Choroid plexus epithelial cell (primary cell): ENCODE measurements at regions not wholly inside any gene's neighbourhood (a gene's known extent, or its start where the extent isn't known, plus 50 kb on each side); places are given as distances from the start of the nearest gene placed in this dataset.

Experiments used
- DNase-seq: peaks from one replicate; pipeline ENCODE4 v3.0.0-alpha.2; 2010; ENCODE audit warnings: low read depth
- H3K4me3 ChIP-seq: 2 replicates; pipeline ENCODE4 v1.5.1; 2011; ENCODE audit warnings: low read depth, mild to moderate bottlenecking, control low read depth, low read length, moderate library complexity
- TF ChIP-seq, protein P1 (sequence below): conservative IDR thresholded peaks from 2 replicates; pipeline ENCODE4 v1.5.1; 2011; ENCODE audit warnings: low read depth, mild to moderate bottlenecking, control low read depth, inconsistent platforms, low read length, moderate library complexity

DNA sequence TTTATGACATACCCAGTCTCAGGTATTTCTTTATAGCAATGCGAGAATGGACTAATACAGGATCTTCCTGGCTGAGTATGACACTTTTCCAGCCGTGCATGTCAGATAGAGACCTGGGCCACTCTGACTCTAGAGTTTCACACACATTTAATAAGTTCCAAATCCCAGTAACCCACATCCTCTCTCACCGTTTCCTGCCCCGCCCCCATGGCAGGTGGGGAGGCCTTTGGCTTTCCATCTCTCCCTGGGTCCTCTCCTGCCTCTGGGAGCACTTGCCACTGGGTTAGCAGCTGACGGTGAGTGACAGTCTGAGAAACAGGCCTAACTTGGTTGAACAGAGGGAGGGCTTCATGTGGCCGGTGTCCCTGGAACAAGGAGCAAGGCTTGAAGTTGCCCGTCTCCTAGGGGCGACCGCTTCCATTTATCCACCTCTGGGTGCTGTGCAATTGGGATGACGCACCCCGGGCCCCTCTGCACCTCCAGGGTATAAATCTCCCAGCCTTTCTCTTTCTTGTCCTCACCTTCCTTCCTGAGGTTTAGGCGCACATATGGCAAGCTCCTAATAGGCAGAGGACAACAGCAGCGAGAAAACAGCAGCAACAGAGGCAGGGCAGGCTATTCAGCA is 152.7 kb upstream of the HDAC4 start:
- H3K4me3 ChIP-seq, result no peak overlapping the region
- TF ChIP-seq, protein P1, sequence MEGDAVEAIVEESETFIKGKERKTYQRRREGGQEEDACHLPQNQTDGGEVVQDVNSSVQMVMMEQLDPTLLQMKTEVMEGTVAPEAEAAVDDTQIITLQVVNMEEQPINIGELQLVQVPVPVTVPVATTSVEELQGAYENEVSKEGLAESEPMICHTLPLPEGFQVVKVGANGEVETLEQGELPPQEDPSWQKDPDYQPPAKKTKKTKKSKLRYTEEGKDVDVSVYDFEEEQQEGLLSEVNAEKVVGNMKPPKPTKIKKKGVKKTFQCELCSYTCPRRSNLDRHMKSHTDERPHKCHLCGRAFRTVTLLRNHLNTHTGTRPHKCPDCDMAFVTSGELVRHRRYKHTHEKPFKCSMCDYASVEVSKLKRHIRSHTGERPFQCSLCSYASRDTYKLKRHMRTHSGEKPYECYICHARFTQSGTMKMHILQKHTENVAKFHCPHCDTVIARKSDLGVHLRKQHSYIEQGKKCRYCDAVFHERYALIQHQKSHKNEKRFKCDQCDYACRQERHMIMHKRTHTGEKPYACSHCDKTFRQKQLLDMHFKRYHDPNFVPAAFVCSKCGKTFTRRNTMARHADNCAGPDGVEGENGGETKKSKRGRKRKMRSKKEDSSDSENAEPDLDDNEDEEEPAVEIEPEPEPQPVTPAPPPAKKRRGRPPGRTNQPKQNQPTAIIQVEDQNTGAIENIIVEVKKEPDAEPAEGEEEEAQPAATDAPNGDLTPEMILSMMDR, result no peak
- DNase-seq, result no peak

GRCh38 chr2:239552213-239552926 is 151.6 kb upstream of the HDAC4 start:
- TF ChIP-seq, protein P1, result no peak
- no peak for DNase-seq
- H3K4me3 ChIP-seq, result no peak overlapping the region

GRCh38 chr2:239551206-239551605 is 150.4 kb upstream of the HDAC4 start:
- no peak overlapping the region for H3K4me3 ChIP-seq
- DNase-seq, result no peak
- TF ChIP-seq, protein P1, result no peak

DNA sequence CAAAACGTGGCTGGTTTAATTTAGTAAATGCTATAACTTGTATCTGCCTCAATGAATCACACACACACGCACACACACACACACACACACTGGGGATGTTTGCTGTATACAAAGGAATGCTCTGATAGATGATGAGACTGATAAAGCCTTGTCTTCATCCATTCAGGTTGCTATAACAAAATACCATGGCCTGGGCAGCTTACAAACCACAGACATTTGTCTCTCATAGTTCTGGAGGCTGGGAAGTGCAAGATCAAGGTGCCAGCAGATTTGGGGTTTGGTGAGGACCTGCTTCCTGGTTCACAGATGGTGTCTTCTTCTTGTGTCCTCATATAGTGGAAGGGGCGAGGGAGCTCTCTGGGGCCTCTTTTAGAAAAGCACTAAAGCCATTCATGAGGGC is 149.5 kb upstream of the HDAC4 start:
- TF ChIP-seq, protein P1, result no peak
- no peak overlapping the region for H3K4me3 ChIP-seq
- DNase-seq, result no peak

- TF ChIP-seq, protein P1, result no peak
- no peak for DNase-seq
- no peak overlapping the region for H3K4me3 ChIP-seq
Observed at GRCh38 chr2:239549711-239550255, 149.0 kb upstream of the HDAC4 start.

DNA sequence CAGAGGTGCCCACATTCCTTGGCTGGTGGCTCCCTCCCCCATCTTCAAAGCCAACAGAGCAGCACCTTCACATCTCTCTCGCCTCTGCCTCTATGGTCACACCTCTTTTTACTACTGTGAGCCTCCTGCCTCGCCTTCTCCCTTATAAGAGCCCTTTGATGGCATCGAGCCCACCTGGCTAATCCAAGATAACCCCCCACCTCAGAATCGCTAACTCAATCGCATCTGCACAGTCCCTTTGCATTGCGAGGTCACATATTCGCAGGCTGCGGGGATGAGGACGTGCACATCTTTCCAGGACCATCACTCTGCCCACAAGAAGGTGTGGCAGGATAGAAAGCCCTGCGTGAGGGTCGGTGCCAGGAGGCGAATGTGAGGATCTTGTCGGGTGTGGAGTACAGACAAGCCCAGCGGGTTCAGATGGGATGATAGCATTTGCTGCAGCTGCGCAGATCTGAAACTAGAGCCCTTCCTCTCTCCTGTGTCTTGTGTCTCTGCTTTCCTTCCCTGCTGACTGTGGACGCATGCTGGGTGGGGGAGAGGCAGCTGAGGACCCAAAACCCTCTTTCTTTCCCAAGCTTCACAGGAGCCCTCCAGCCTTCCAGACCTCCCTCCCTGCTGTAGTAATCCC is 148.3 kb upstream of the HDAC4 start:
- DNase-seq, result no peak
- TF ChIP-seq, protein P1, result no peak
- no peak overlapping the region for H3K4me3 ChIP-seq
